ENCODE measurements at regions not wholly inside any gene's neighbourhood (a gene's known extent, or its start where the extent isn't known, plus 50 kb on each side); places are given as distances from the start of the nearest gene placed in this dataset.

GRCh38 chr11:101357771-101358170 lies 226.0 kb downstream of the TRPC6 start:
- H3K27me3 ChIP-seq: no peaks in the 10 kb centered on the region
- intact Hi-C loops (cut with DNase I): no loop called here
- H3K36me3 ChIP-seq: no peaks in the 10 kb centered on the region
- no peak for TF ChIP-seq CTCF (IDR thresholded peaks at IDR 0.05)
- DNase-seq (ENCODE audit: low spot score in 2 of 2): no peak
- H3K9me3 ChIP-seq: peaks cover 0 to 7% of the 10 kb centered on the region in 2 donors
- no peak overlapping the region for H3K4me3 ChIP-seq
- no peaks in the 10 kb centered on the region for H3K4me1 ChIP-seq
- no peak overlapping the region for H3K27ac ChIP-seq

- Histone ChIP-seq H3K27me3 (no peaks in the 10 kb centered on the region), H3K9me3 (peaks cover 0 to 7% of the 10 kb centered on the region in 2 donors), H3K27ac (no peak overlapping the region), H3K4me1 (no peaks in the 10 kb centered on the region), H3K4me3 (no peak overlapping the region), H3K36me3 (no peaks in the 10 kb centered on the region)
- TF ChIP-seq CTCF (IDR thresholded peaks at IDR 0.05): no peak
- DNase-seq (ENCODE audit: low spot score in 2 of 2): no peak
- intact Hi-C loops (cut with DNase I): no loop called here
Observed at GRCh38 chr11:101354801-101355200, 225.2 kb upstream of the PGR start.

- Histone ChIP-seq H3K36me3 (no peaks in the 10 kb centered on the region), H3K27me3 (no peaks in the 10 kb centered on the region), H3K4me1 (no peaks in the 10 kb centered on the region), H3K9me3 (no peaks in the 10 kb centered on the region), H3K4me3 (no peak overlapping the region), H3K27ac (no peak overlapping the region)
- DNase-seq (ENCODE audit: low spot score in 2 of 2): no peak
- TF ChIP-seq CTCF (IDR thresholded peaks at IDR 0.05): no peak
- intact Hi-C loops (cut with DNase I): no loop called here
Observed at GRCh38 chr11:101348786-101349185, 219.2 kb upstream of the PGR start.

GRCh38 chr11:101346591-101346990 lies 217.0 kb upstream of the PGR start:
- Histone ChIP-seq H3K27me3 (no peaks in the 10 kb centered on the region), H3K9me3 (no peaks in the 10 kb centered on the region), H3K4me1 (no peaks in the 10 kb centered on the region), H3K36me3 (no peaks in the 10 kb centered on the region), H3K27ac (no peak overlapping the region), H3K4me3 (no peak overlapping the region)
- DNase-seq (ENCODE audit: low spot score in 2 of 2): no peak
- intact Hi-C loops (cut with DNase I): no loop called here
- no peak for TF ChIP-seq CTCF (IDR thresholded peaks at IDR 0.05)

GRCh38 chr11:101345891-101346290 lies 216.3 kb upstream of the PGR start:
- intact Hi-C loops (cut with DNase I): no loop called here
- Histone ChIP-seq H3K27ac (no peak overlapping the region), H3K4me3 (no peak overlapping the region), H3K9me3 (no peaks in the 10 kb centered on the region), H3K27me3 (no peaks in the 10 kb centered on the region), H3K36me3 (no peaks in the 10 kb centered on the region), H3K4me1 (peaks cover 0 to 4% of the 10 kb centered on the region in 2 donors)
- TF ChIP-seq CTCF (IDR thresholded peaks at IDR 0.05): no peak
- DNase-seq (ENCODE audit: low spot score in 2 of 2): no peak

- no peak for DNase-seq (ENCODE audit: low spot score in 2 of 2)
- Histone ChIP-seq H3K9me3 (no peaks in the 10 kb centered on the region), H3K4me3 (no peak overlapping the region), H3K36me3 (no peaks in the 10 kb centered on the region), H3K27me3 (no peaks in the 10 kb centered on the region), H3K27ac (peak overlapping the region; percentile 59 to 76), H3K4me1 (peaks cover 0 to 8% of the 10 kb centered on the region in 2 donors)
- intact Hi-C loops (cut with DNase I): loop anchor here (5.0 kb wide), 1 partner anchor 100 kb away; no protein-coding TSS in a partner anchor
- no peak for TF ChIP-seq CTCF (IDR thresholded peaks at IDR 0.05)
Observed at GRCh38 chr11:101342307-101342706, 212.7 kb upstream of the PGR start.
